ENCODE measurements at regions not wholly inside any gene's neighbourhood (a gene's known extent, or its start where the extent isn't known, plus 50 kb on each side); places are given as distances from the start of the nearest gene placed in this dataset.

DNA sequence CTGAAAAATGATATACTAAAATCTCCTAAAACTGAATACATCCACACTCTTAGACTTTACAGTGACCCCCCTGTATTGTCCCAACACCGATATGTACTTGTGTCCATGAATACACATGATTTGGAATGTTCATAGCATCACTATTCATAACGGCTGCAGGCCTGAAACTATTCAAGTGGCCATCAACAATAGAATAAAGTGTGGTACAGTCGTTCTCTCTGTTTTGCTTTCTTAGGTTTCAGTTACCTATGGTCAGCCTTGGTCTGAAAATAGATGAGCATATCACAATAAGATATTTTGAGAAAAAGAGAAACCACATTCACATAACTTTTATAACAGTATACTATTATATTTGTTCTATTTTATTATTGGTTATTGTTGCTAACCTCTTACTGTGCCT lies 150.6 kb downstream of the ASCL4 start:
- ChIA-PET CTCF (no interaction called here), POLR2A (ENCODE audit: low non-redundant PET) (no interaction called here)
- DNase-seq (ENCODE audit: low spot score) = no peak
- TF ChIP-seq CTCF (conservative IDR thresholded peaks at IDR 0.05; ENCODE audit: low read depth) = no peak
- no peak overlapping the region for H3K27ac ChIP-seq

DNA sequence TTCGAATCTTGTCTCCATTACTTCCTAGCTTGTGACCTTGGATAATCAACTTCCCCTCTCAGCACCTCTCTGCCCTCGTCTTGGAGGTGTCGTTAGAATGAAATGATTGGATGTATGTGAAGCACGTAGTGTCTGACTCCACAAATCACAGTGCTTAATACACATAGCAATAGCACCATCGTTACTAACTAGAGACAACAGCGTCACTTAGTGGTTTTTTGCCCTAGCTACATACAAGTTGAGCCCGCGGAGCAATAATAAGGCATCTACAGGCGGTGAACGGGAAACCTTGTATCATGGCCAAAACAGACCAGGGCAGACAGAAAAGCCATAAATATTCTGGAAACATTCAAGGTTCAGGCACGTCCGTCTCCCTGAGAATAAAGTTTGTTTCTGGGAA lies 154.9 kb downstream of the ASCL4 start:
- DNase-seq (ENCODE audit: low spot score) = peak; percentile 34
- ChIA-PET POLR2A (ENCODE audit: low non-redundant PET) (no interaction called here), CTCF (interaction anchor here (0.6 kb wide), 1 partner anchor 69 kb away, joined by 3 read pairs; no protein-coding TSS in a partner anchor)
- H3K27ac ChIP-seq = no peak overlapping the region
- no peak for TF ChIP-seq CTCF (conservative IDR thresholded peaks at IDR 0.05; ENCODE audit: low read depth)

DNA sequence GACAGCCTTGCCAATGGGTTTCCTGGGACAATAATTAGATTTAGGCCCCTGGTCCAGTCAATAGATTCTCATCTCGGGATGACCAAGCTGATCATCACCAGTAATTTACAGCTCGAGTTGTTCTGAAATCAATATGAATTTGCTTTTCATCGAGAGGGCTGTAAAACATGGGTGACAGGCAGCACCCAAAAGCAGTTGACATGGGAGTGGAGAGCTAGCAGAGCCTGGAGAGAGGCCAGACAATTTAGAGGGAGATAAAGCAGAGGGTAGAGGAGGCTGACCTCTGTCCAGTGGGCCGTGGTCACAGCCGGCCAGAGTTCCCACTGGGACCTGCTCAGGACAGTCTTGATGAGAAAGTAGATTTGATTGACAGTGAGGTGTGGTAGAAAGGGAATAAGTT lies 157.3 kb downstream of the ASCL4 start:
- POLR2A ChIA-PET (ENCODE audit: low non-redundant PET) = no interaction called here
- DNase-seq (ENCODE audit: low spot score) = no peak
- CTCF ChIA-PET = interaction anchor here (0.5 kb wide), 2 partner anchors 15 to 254 kb away, joined by 3 read pairs; no protein-coding TSS in a partner anchor
- H3K27ac ChIP-seq = no peak overlapping the region
- TF ChIP-seq CTCF (conservative IDR thresholded peaks at IDR 0.05; ENCODE audit: low read depth) = no peak

- no peak for DNase-seq (ENCODE audit: low spot score)
- CTCF ChIA-PET = no interaction called here
- H3K27ac ChIP-seq = no peak overlapping the region
- no peak for TF ChIP-seq CTCF (conservative IDR thresholded peaks at IDR 0.05; ENCODE audit: low read depth)
- POLR2A ChIA-PET (ENCODE audit: low non-redundant PET) = no interaction called here
Observed at GRCh38 chr12:107938446-107938845, 163.9 kb downstream of the ASCL4 start.

DNA sequence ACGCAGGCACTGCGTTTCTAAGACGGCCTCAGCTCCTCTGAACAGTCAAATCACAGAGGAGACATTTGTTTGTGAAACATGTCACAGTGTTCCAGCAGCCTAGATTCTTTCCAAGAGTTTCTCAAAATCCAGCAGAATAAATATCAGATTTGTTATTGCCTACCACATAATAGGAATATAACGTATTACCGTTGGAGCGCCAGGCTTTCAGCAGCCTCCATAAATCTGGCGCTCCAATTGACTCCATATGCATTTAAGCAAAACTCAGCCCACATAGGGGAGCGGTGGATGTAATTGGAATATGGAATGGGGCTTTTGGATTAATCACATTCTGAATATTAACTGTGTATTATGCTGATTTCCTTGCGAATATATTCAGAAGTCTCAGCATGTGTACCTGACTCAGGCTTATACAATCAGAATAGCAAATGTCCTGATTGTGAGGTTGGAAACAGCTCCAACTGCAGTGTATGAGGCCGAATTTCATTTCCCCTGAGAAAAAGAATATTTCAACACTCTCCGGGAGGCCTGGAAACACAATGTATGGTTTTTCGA lies 174.0 kb downstream of the ASCL4 start:
- no peak for TF ChIP-seq CTCF (conservative IDR thresholded peaks at IDR 0.05; ENCODE audit: low read depth)
- CTCF ChIA-PET = no interaction called here

GRCh38 chr12:107951024-107951423 lies 176.5 kb downstream of the ASCL4 start:
- TF ChIP-seq CTCF (conservative IDR thresholded peaks at IDR 0.05; ENCODE audit: low read depth) = no peak
- H3K27ac ChIP-seq = no peak overlapping the region
- no peak for DNase-seq (ENCODE audit: low spot score)
- ChIA-PET CTCF (no interaction called here), POLR2A (ENCODE audit: low non-redundant PET) (no interaction called here)

More for the DNA sequence above, 174.0 kb downstream of the ASCL4 start:
- no peak for DNase-seq (ENCODE audit: low spot score)
- no peak overlapping the region for H3K27ac ChIP-seq
- POLR2A ChIA-PET (ENCODE audit: low non-redundant PET) = no interaction called here

All from RWPE1 (cell line).